Activated effector memory CD4-positive, alpha-beta T cell treated with Interleukin-2 at 50 U/mL for 16 hours (primary cell): ENCODE measurements at regions not wholly inside any gene's neighbourhood (a gene's known extent, or its start where the extent isn't known, plus 50 kb on each side); places are given as distances from the start of the nearest gene placed in this dataset.
"Not testable (repeated sequence)": the region's sequence is repeated elsewhere in the genome, so short reads cannot be mapped to it uniquely, and the experiment has no call there.

Experiments used
- DNase-seq: peaks from one replicate; pipeline ENCODE4 v3.0.0-alpha.2; 2020

DNA sequence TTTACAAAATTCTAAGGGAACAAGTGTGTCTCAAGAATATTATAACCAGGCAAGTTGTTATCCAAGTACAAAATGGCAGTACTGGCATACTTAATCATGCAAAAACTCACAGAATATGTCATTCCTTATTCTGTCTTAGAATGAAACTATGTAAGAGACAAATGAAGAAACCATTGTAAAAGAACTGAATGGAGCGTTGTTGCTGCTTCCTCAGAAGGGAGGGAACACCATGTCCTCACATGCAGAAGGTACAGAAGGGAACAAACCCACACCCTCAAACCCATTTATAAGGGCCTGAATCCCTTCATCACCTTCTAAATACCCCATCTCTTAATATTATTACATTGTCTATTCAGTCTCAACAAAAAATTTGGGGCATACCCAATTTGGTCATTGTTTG is 960.0 kb downstream of the LTN1 start:
- not testable (repeated sequence) for DNase-seq

DNA sequence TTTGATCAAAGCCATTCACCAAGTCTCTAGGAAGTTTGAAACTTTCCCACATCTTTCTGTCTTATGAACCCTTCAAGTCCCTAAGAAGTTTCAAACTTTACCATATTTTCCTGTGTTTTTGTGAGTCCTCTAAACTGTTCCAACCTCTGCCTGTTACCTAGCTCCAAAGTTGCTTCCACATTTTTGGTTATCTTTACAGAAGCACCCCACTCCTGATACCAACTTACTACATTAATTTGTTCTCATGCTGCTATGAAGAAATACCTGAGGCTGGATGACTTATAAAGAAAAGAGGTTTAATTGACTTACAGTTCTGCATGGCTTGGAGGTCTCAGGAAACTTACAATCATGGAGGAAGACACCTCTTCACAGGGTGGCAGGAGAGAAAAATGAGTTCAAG is 961.6 kb downstream of the LTN1 start:
- DNase-seq = not testable (repeated sequence)

- DNase-seq = no peak
Observed at GRCh38 chr21:28025111-28025510, 967.6 kb downstream of the LTN1 start.

GRCh38 chr21:28018741-28019669 is 973.7 kb downstream of the LTN1 start:
- no peak for DNase-seq

GRCh38 chr21:28018213-28018612 is 974.5 kb downstream of the LTN1 start:
- DNase-seq = no peak

GRCh38 chr21:28016571-28016970 is 976.1 kb downstream of the LTN1 start:
- no peak for DNase-seq

DNA sequence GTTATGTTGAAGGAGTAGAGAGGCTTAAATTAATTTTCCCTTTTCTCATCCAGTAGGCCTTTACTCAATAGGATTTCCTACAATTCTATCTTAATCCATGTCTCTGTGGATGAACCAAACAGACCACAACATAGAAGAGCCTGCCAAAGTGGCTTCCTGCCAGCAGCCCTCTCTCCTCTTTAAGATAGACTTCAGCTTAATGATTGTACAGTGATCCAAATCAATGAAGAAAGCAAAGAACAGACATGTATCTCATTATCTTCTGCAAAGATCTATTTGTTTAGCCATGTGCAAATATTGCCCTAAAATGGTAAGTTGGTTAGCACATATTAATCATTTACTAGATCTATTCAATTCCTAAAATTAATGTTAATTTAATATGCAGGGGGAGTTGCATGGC is 979.6 kb downstream of the LTN1 start:
- not testable (repeated sequence) for DNase-seq

DNA sequence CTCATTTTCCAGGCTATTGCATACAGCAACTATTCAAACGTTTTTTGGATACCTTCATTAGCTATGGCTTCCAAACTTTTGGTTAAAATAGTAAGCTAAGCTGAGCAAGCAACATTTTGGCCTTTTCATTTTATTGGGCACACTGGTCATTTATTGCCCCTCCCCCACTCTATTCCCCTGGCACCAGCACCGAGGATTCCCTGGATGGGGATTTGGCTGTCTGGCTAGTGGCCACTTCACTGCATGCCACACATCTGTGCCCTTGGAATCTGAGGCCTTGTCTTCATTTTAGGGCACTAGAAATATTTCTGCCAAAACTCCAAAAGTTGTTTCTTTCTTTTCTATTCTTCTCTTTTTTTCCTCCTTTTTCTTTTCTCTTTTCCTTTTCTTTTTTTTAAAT is 980.7 kb downstream of the LTN1 start:
- DNase-seq = not testable (repeated sequence)

- not testable (repeated sequence) for DNase-seq
Observed at GRCh38 chr21:28008245-28008644, 984.4 kb downstream of the LTN1 start.

DNA sequence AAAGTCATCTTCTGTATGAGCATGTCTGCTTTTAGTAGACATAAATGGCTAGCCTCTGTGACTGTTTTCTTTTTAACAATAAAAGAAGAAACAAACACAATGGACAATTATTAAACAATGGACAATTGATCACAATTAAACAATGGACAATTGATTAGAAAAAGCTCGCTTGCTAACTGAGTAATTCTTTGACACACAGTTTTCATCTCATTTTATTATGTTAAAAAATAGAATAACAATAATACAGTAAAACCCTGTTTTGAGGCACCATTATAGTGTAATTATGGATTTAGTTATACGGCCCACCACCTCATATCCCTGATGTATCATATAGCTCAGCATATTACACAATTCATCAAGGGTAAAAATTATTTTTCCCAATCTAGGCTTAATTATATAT is 989.0 kb downstream of the LTN1 start:
- not testable (repeated sequence) for DNase-seq

GRCh38 chr21:27996906-27997305 is 995.8 kb downstream of the LTN1 start:
- not testable (repeated sequence) for DNase-seq

GRCh38 chr21:27984663-27985325 is 1007.9 kb downstream of the LTN1 start:
- not testable (repeated sequence) for DNase-seq

DNA sequence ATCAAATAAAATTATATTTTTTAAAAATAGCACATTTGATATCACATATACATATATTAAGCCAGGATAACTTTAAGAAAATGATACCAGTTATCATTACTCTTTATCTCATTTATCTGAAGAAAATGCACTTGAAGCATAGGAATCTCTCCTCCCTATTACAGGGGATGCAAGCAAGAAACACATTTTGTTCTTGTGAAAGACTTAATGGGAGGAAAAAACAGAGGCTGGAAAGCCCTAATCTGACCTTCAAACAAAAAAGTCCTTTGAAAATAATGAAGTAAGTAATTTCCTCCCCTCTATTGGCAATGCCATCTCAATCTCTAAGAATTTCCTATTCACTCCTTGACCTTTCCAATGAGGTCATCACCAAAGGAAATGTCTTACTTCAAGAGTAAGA is 1012.6 kb upstream of the ADAMTS5 start:
- not testable (repeated sequence) for DNase-seq

GRCh38 chr21:27975514-27975913 is 1008.6 kb upstream of the ADAMTS5 start:
- no peak for DNase-seq

DNA sequence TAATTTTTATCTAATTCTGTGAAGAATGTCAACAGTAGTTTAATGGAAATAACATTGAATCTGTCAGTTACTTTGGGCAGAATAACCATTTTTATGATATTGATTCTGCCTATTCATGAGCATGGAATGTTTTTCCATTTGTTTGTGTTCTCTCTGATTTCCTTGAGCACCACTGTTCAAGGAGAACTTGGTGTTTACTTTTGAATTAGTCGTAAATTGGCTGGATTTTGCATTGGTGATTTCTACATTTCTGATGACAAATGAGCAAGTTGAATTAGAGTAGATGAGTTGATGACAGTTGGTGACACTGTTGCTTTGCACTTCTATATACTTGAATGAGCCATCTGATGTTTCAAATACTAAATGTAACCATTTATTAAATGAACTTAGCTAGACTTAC is 1007.3 kb upstream of the ADAMTS5 start:
- DNase-seq = not testable (repeated sequence)

DNA sequence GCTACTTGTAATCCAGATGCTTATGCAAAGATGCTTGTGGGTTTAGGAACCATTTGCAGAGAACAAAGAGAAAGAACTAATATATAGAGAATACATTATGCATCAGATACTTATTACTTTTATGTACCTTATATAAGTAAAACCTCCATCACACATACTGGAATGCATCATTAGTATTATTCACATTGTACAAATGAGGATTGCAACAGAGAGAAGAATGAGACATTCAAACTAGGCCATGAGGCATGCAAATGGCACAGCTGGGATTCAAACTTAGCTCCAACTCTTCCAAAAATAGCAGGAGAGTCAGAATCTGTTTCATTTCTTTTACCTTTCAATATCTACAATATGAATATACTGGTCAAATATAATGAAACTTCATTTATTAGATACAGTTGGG is 1001.4 kb upstream of the ADAMTS5 start:
- not testable (repeated sequence) for DNase-seq

- DNase-seq = no peak
Observed at GRCh38 chr21:27954543-27955165, 987.8 kb upstream of the ADAMTS5 start.

DNA sequence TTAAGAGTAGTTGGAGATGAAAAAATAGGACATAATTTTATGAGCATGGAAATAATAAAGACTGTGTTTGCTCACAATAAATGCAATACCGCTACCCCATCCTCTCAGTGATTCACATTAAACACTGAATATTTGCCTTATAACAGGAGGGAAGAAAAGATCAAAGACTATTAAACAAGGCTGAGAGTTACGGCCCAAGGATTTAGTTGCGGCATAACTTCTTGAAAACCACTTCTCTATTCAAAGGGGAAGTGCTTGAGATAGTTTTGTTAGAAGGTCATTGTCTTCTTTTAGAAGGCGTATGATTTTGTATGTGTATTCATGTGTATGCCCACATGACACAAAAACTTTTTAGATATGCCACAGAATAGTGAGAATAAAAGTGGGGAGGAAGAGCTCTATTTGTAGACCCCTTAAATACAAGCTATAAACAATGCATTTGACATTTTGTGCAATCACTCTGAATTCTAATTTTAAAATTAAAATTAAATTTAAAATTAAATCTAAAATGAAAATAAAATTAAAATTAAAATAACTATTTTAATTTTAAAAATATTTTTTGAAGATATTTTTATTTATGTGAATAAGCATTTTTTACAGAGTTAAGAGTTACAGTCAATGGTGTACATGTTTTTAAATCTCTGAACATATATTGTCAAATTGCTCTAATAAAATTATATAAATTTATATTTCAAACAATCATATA is 986.6 kb upstream of the ADAMTS5 start:
- no peak for DNase-seq

DNA sequence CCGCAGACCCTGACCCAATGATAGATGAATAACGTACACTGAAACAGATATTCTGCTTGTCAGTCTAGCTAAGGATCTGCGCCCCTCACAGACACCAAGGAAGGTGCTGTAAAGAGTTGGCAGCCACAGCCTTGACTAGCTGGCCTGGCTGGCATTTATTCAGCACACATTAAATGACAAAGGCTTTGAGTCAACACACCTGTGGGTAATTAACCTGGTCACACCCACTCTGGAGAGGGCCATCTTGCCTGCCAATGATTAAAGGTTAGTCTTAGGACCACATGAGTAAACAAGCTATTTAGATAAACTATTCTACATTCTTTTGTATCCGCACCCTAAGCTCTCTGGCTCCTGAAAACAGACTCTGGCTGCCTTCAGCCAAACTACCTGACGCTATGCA is 982.2 kb upstream of the ADAMTS5 start:
- DNase-seq = not testable (repeated sequence)

DNA sequence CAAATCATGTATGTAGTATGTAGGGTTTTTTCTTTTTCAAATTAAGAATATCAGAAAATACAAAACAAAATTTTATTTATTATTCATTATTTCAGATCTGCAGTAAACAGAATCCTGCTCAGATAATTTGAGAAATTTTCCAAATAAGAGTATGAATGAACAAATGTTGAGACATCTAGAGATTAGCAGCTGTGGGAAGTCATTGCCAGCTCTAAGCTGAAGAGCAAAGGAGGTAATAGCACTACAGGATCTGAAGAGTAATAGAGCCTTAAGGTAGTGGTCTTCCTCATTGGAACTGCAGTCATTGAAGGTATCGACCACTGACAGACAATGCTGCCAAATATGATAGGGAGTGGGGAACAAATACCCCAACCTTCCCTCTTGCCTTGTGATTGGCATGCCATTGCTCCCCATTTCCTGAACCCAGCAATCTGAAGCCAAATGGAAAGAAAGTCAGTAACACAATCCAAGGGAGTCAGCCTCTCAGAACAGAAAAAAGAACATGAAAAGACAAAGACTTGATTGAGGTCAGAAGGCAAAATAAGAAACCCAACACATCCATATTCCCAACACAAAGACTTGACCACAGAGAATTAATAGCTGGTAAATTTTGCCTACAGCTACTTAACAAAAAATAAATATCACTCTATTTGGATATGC is 963.4 kb upstream of the ADAMTS5 start:
- not testable (repeated sequence) for DNase-seq

DNA sequence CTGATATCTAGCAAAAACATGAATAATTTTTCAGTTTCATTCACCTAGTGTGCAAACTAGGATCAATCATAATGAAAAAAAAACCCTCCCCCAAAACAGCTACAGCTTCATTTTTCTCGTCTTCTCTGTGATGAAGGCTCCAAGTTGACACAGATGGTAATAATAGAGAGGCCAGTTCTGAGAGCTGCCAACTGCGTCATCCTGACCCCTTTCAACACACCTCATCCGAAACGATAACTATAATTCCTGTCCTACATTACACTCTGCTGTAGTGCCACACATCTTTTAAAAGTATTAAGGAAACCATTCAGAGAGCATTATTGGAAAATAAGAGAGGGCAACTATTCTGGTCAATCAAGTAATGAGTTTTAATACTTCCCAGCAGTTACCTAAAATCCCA is 962.3 kb upstream of the ADAMTS5 start:
- not testable (repeated sequence) for DNase-seq

GRCh38 chr21:27928534-27929115 is 961.7 kb upstream of the ADAMTS5 start:
- DNase-seq = not testable (repeated sequence)
